ENCODE measurements at regions not wholly inside any gene's neighbourhood (a gene's known extent, or its start where the extent isn't known, plus 50 kb on each side); places are given as distances from the start of the nearest gene placed in this dataset.
"Not testable (repeated sequence)": the region's sequence is repeated elsewhere in the genome, so short reads cannot be mapped to it uniquely, and the experiment has no call there.

DNA sequence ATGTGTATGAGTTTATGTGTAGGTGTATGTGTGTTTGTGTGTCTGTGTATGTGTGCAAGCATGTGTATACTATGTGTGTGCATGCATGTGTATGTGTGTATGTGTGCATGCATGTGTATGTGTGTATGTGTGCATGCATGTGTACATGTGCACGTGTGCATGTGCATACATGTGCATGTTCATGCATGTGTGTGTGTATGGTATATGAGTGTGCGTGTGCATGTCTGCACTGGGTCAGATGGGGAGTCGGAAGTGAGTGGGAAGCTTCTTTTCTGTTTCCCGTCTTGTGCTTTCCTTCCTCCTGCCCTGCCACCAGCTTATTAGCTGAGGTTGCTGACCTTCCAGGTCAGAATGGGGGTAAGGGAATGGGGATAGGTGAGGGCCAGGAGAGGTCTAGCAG lies 174.7 kb downstream of the MAP2K4 start:
- H3K4me3 ChIP-seq (ENCODE audit: low read depth, low read length) = no peak overlapping the region
- TF ChIP-seq, protein P1, sequence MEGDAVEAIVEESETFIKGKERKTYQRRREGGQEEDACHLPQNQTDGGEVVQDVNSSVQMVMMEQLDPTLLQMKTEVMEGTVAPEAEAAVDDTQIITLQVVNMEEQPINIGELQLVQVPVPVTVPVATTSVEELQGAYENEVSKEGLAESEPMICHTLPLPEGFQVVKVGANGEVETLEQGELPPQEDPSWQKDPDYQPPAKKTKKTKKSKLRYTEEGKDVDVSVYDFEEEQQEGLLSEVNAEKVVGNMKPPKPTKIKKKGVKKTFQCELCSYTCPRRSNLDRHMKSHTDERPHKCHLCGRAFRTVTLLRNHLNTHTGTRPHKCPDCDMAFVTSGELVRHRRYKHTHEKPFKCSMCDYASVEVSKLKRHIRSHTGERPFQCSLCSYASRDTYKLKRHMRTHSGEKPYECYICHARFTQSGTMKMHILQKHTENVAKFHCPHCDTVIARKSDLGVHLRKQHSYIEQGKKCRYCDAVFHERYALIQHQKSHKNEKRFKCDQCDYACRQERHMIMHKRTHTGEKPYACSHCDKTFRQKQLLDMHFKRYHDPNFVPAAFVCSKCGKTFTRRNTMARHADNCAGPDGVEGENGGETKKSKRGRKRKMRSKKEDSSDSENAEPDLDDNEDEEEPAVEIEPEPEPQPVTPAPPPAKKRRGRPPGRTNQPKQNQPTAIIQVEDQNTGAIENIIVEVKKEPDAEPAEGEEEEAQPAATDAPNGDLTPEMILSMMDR (IDR thresholded peaks at IDR 0.05; ENCODE audit: insufficient read depth, low read depth, low read length) = no peak
- DNase-seq (ENCODE audit: low read depth) = no peak

DNA sequence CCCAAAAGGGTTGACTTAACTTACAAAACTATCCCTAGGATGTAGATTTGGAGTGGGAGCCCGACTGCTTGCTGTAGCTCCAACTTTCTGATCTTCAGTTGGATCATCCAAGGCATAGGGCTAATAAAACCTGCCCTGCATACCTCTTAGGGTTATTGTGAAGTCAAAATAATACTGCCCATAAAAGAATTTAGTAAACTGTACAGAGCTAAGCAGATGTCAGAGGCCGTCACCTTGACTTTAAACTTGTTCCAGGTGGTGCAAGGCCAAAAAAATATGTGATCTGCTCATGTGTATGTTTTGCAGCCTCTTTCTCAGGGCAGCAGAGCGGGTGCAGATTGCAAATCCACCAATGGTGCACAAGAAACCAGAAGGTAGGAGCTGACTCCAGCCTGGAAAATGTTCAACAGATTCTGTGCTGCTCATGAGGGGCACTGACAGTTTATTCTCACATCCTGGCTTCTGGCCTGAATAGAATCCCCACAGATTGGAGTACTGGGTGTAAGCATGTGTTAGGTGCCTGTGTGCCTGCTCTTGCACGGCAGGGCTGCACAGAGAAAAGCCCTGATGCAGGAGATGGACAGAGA lies 180.7 kb downstream of the MAP2K4 start:
- DNase-seq (ENCODE audit: low read depth) = no peak
- TF ChIP-seq, protein P1 (IDR thresholded peaks at IDR 0.05; ENCODE audit: insufficient read depth, low read depth, low read length) = no peak
- no peak overlapping the region for H3K4me3 ChIP-seq (ENCODE audit: low read depth, low read length)

DNA sequence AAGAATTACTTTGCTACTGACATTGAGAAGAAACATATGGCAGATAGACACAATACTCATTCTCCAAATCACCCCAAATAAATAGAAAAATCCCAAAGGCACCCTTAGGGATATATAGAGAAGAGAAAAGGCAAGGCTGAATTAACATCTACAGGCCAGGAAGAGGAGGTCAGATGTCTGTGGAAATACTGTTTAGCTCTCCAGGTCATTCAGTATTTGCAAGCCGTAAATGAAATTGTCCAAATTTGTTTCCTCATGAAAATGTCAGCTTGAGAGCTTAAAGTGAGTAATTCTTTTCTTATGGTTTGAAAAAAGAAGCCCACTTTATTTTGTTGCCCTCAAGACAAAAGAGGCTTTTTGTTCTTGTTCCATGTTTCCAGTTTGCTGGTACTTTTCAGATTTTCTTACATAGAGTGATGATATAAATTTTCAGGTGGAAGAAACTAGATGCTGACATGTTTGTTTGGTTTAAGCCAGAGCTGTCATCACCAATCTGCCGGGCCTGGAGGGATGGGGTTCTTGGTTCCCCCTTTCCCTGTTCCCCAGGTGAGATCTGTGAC lies 189.0 kb downstream of the MAP2K4 start:
- TF ChIP-seq, protein P1 (IDR thresholded peaks at IDR 0.05; ENCODE audit: insufficient read depth, low read depth, low read length) = no peak
- no peak for DNase-seq (ENCODE audit: low read depth)

DNA sequence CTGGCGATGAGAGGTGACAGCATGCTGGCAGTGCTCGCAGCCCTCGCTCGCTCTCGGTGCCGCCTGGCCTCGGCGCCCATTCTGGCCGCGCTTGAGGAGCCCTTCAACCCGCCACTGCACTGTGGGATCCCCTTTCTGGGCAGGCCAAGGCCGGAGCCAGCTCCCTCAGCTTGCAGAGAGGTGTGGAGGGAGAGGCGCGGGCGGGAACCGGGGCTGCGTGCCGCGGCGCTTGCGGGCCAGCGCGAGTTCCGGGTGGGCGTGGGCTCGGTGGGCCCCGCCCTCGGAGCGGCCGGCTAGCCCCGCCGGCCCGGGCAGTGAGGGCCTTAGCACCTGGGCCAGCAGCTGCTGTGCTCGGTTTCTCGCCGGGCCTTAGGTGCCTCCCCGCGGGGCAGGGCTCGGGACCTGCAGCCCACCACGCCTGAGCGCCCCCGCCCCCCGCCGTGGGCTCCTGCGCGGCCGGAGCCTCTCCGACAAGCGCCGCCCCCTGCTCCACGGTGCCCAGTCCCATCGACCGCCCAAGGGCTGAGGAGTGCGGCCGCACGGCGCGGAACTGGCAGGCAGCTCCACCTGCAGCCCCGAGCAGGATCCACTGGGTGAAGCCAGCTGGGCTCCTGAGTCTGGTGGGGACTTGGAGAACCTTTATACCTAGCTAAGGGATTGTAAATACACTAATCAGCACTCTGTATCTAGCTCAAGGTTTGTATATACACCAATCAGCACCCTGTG lies 200.2 kb downstream of the MAP2K4 start:
- not testable (repeated sequence) for H3K4me3 ChIP-seq (ENCODE audit: low read depth, low read length); DNase-seq (ENCODE audit: low read depth)

More for the DNA sequence above, 189.0 kb downstream of the MAP2K4 start:
- H3K4me3 ChIP-seq (ENCODE audit: low read depth, low read length) = no peak overlapping the region

DNA sequence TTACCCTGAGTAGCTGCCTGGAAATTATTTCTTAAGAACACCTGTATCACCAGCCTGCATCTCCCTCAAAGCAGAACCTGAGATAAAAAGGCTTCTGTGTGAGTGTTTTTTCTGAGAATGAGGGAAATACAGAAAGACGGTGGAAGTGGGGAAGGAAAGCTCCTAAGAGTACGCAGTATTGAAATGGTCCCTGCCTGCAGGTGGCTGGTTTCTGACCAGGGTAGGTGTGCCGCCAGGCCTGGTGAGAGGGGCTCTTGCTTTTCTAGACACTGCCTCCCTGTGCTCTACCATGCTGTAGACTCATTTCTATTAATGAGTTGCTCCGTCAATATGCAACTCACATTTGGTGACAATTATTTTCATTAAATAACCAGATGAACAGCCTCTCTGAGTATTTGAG lies 201.7 kb downstream of the MAP2K4 start:
- TF ChIP-seq, protein P1 (IDR thresholded peaks at IDR 0.05; ENCODE audit: insufficient read depth, low read depth, low read length) = no peak
- no peak for DNase-seq (ENCODE audit: low read depth)
- no peak overlapping the region for H3K4me3 ChIP-seq (ENCODE audit: low read depth, low read length)

DNA sequence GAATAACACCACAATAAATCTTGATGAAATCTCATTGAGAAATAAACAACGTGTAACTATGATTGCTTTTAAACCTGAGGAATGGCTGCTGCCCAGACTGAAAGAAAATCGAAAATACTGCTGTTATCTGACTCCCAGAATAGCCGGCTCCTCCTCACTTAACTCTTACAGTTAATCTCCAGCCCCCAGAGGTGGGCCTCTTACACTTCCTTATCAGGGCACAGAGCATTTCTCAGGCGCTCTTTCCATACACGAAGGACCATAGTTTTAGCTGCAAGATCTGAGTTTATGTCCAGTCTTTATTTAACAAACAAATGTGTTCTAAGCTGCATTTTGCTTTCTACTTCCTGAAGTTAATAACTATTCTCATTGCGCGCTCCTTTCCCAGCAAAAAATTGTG lies 206.9 kb downstream of the MAP2K4 start:
- TF ChIP-seq, protein P1 (IDR thresholded peaks at IDR 0.05; ENCODE audit: insufficient read depth, low read depth, low read length) = no peak
- no peak overlapping the region for H3K4me3 ChIP-seq (ENCODE audit: low read depth, low read length)
- no peak for DNase-seq (ENCODE audit: low read depth)

DNA sequence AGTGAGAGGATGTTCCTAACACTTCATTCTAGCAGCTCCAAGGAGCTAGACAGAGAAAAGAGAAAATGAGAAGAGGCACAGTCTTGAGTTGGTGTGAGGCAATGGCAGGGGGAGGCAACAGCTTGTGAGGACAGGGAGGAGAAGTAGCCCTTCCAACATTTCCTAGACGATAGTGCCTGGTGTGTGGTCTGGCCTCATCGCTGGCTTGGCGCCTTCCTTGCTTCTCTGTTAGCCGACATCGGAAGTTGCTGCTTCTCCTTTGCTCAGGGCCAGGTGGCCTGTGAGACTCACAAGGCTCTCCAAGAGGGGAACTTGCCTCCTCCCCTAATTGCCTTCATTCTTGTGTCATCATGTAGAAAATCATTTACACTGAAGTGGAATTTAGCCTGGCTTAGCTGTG lies 208.7 kb downstream of the MAP2K4 start:
- no peak overlapping the region for H3K4me3 ChIP-seq (ENCODE audit: low read depth, low read length)
- DNase-seq (ENCODE audit: low read depth) = no peak
- TF ChIP-seq, protein P1 (IDR thresholded peaks at IDR 0.05; ENCODE audit: insufficient read depth, low read depth, low read length) = no peak
